Ecto neural progenitor cell (in vitro differentiated cells): ENCODE measurements at regions not wholly inside any gene's neighbourhood (a gene's known extent, or its start where the extent isn't known, plus 50 kb on each side); places are given as distances from the start of the nearest gene placed in this dataset.

Experiments
- DNase-seq: peaks from one replicate; pipeline ENCODE4 v3.0.0-alpha.2; 2018; ENCODE audit warnings: low spot score

DNA sequence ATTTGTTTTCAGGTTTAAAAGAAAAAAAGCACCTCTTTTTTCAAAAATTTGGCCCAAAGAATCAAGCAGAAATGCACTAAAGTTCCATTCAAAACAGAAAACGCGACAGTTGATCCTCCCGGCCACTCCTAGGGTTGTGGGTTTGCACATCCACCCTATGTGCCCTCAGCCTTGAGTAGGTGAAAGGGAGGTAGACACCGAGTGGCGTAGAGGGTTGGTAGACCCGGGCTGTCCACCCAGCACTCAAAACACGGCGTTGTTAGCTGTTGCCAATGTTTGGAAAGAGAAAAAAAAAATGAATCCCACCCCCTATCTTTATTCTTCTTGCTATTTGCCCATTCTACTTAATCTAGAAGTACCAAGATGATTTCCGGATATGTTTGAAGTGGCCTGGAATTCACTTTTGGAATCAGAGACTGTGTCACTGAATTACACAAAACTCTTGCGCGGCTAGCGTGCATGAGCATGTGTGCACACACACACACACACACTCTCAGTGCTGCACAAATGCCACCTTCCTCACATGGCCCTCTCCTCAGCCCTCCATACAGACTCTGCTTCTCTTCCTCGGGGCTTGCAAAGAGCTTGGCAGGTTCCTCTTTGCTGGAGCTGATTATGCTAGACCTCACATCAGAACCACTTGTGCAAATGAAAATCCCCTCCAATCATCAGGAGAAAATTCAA is 110.2 kb upstream of the HAND1 start:
- DNase-seq = no peak

DNA sequence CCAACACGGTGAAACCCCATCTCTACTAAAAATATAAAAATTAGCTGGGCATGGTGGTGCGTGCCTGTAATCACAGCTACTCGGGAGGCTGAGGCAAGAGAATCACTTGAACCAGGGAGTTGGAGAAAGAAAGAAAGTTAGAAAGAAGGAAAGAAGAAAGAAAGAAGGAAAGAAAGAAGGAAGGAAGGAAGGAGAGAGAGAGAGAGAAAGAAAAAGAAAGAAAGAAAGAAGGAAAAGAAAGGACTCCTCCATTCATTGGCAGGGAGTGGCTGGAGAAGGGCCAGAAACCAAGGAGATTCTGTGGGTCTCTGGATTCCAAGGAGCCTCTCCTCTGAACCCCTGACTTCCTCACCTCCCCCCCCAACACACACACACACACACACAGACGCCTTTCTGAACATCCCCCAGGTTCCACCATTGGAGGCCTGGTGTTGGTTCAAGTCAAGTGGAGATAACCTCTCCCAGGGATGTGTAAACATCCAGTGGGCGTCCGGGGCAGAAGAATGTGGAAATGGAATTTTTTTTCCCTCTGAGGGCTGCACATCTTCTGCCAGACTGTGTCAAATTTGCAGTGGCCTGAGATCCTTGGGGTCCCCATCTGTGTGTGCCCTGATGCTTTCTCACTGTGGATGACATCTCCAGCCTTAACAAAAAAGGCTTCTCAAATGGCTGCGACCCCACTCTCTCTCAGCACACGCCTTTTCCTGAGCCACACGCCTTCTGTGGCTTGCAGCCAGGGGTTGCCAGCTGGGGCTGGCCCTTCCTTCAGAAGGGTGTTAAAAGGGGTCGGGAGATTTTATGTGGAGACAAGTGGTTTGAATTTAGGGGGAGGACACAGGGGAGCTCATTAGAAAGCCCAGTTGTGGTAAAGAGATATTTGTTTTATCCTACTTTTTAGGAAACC is 109.3 kb upstream of the HAND1 start:
- no peak for DNase-seq

DNA sequence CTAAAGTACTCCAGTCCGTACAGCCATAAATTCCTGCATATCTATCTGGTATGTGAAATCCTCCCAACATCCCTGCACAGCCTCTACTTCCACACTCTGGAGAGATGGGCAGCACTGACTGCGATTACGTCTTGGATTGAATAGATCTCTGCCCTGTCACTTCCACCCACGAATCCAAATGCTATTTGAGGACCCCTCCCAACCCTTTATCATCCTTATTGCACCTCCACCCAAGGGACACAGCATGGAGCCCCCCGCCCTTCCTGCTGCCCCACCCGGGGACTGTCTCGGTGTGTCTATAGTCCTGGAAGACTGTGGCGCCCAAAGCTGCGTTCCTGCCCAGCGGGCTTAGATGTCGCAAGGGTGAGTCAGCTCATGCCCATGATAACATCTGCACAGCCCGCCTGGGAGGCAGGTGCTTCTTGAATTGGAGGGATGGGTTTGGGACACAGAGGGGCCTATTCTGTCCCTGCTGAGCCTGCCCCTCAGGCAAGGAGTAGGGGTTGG is 105.7 kb upstream of the HAND1 start:
- DNase-seq = no peak

DNA sequence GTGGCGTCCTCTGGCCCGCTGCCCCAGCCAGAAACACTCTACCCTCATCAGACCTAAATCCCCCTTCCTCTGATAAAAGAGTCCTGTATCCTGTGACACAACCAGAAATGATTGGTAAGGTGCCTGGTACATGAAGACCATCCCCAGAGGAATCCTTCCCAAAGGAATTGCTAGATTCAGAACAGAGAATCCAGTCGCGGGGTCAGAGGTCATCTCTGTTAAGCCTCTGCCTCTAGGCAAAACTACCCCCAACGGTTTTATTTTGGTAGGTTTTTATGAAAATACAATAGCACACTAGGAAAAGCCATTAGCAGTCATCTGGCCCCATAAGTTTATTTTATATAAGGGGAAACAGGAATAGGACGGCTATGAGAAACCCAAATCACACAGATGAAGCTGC is 102.4 kb upstream of the HAND1 start:
- DNase-seq = no peak

DNA sequence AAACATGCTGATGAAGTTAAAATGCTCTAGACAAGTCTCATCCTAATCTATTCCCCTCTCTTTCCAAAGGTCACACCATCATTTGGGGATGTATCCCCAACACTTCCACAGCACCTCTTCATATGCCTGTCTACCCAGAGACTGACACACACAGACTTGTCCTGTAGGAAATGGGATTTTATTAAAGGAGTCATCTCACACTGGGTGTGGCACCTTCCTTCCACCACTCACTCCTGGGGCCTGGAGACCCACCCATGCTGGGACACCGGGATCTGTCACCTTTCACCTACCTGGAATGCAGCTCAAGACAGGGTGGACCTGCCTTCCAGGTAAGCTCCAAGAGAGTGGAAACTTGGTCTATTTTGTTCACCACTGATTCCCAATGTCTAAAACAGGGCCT is 99.4 kb upstream of the HAND1 start:
- no peak for DNase-seq

DNA sequence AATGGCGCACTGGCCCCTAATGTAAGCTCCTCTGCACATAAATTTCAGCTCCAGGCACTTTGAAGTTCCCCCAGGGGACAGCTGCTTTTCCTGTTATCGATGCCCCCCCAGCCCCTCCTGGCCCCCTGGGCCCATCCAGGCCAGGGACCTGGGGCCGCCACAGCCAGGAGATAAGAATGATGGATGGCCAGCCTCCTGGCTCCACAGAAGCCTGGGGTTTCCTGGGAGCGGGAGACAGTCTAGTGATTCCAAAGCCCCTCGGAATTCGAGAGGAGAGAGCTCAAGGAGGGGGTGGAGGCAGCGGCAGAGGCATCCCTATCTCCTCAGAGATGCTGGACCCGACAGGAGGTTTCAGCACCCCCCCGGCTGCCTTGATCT is 98.4 kb upstream of the HAND1 start:
- no peak for DNase-seq

DNA sequence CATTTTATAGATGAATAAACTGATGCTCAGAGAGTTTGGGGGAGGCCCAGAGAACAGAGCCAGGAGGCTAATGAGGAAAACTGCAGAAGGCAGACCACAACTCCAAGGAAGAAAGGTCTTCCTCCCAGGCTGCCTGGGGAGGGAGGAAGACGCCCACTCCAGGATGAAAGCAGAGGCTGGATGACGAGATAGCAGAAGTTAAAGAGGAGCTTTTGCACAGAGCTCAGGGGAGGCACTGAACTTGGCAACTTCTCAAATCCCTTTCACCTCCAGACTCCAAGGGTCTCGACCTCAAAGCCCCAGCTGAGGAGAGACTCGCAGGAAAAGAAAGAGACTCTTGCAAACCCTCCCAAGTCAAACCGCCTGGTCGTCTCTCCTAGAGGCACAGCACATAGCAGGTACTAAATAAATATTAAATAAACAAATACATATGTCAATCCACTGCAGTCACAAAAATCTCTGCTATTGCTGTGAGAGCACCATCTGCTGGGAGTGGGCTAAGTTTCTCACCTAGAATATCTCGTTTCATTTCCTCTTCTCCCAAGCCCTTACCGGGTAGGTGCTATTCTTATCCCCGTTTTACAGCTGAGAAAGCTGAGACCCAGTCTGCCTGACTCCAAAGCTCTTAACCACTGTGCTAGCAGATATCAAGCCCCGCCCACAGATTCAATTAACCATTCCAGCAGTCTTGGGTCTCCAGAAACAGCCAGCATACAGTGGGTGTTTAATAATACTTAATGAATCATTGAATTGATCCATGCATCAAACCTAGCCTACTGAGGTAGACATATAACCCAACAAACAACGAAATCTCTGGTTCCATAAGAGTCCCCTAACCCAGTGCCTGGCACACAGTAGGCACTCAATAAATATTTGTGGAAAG is 97.8 kb upstream of the HAND1 start:
- no peak for DNase-seq

DNA sequence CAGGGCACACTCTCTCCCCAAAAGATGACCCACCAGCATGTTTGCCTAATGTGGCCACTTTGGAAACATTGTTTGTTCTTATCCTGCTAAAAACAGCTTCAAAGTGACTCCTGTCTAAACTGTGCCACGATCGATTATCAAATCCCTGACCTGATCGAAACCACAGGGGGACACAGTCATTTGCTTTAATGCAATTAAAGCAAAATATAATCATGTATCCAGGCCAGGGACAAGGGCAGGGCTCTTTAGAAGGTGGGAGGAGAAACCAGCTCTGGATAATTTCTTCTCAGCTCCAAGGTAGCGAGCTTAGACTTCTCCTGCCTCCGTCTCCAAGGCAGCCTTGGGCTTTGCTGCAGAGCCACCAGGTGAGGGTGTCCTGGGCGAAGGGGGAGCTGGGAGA is 95.0 kb upstream of the HAND1 start:
- no peak for DNase-seq

DNA sequence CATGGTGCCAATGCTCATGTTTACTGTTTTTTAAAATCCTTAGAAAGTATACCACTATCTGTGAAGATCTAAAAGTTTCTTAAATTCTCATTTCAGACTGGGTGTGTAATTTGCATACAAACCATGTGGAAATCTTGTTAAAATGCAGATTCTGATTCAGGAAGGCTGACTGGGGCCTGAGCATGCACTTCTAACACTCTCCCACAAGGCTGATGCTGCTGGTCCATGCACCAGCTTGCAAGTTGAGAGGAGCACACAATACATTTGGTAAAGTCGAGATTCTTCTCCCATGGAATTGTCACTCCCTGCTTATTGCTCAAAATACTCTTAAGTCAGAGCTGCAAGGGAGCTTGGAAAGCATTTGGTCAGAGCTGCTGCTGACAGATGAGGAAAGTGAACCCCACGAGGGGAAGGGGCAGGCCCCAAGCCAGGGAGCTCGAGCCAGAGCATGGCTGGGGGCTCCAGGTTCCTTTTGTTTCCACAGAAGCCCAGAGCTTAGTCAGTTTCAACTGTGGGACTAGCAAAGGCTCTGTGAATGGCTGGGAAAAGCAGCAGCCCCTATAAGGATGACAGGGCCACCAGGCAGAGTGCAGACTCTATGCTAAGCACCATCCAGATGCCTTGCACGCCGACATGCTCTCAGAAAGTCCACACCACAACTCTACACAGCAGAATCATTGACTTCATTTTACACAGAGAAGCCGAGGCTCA is 93.5 kb upstream of the HAND1 start:
- DNase-seq = no peak

DNA sequence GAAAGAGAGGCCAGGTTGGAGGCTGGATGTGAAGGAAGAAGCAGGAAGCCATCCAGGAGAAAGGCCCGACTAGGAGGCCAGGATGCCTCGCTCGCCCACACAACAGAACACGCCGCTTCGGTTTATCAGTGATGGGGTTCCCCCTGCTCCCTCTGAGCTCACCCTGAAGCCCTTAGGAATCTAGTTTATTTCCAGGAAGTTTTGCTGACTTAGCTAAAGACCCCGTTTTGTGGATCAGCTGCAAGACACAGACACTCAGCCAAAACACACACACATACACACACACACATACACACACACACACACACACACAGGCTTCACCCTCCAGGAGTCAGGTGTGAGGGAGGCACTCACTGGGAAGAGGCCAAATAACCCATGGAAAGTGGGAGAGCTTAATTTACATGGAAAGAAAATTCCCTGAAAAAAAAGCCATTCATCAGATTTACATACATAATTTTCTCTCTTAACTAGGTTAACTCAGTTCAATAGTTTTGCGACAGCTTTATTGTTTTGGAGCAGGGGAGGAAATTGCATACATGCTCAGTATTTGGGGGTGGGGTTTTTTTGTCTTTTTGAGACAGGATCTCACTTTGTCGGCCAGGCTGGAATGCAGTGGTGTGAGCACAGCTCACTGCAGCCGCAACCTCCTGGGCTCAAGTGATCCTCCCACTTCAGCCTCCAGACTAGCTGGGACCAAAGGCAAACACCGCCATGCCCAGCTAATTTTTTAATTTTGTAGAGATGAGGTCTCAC is 92.7 kb upstream of the HAND1 start:
- DNase-seq = no peak

DNA sequence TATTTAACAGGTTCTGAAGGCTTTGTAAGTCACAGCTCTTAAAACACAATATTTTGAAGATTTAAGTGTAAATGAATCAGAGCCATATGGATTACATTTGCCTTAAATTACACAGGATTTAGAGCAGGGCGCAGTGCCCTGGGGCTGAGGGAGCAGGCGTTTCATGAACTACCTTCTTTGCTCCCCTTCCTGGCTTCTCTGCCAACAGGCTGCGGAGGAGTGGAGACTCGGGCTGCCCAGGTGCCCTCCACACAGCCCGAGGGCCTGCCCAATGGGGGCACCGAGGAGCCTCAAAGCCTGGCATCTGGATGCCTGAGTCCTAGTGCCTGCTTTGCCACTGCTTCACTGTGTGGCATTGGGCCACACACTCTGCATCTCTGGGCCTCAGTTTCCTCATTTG is 90.6 kb upstream of the HAND1 start:
- DNase-seq = no peak

DNA sequence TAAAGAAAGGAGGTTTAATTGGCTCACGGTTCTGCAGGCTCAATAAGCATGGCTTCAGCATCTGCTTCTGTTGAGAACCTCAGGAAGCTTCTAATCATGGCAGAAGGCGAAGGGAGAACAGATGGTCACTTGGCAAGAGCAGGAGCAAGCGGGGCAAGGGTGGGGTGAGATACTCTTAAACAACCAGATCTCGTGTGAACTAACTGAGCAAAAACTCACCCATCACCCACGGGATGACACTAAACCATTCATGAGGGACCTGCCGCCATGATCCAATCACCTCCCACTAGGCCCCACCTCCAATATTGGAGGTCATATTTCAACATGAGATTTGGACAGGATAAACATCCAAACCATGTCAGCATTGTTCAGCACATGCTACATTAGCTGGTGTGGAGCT is 89.1 kb upstream of the HAND1 start:
- no peak for DNase-seq

DNA sequence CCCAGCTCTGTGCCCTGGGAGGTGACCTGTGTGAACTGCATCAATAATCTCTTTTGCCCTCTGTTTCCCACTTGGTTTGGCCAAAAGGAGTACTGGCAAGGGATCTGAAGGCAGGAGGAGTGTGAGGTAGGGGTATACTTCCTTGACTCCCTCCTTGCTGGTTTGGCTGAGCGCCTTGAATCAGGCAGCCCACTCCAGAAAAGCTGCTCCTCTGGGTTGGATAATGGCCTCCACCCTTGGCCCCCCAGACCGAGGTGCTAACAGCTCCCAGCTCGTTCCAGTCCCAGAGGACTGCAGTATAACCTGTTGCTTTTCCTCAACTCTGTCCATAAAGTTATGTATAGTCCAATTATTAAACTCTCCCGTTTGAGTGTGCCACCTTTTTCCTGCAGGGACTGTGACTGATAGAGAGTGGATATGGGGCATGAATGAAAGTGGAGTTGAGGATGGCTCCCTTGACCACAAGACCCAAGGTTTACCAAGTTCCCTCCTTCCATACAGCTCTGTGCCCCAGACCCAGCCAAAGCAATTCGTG is 88.2 kb upstream of the HAND1 start:
- DNase-seq = no peak

DNA sequence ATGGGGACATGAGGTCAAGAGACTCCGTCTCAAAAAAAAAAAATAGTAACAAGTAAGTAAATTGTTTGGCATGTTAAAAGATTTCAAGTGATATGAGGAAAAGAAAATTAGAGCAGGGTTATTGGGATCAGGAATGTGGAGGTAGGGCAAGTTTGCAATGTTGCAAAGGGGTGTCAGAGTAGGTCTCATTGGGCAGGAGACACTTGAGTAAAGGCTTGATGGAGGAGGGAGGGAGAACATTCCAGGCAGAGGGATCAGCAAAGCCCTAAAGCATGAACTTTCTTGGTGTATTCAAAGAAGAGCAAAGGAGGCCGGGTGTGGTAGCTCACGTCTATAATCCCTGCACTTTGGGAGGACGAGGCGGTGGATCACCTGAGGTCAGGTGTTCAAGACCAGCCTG is 87.1 kb upstream of the HAND1 start:
- DNase-seq = no peak

DNA sequence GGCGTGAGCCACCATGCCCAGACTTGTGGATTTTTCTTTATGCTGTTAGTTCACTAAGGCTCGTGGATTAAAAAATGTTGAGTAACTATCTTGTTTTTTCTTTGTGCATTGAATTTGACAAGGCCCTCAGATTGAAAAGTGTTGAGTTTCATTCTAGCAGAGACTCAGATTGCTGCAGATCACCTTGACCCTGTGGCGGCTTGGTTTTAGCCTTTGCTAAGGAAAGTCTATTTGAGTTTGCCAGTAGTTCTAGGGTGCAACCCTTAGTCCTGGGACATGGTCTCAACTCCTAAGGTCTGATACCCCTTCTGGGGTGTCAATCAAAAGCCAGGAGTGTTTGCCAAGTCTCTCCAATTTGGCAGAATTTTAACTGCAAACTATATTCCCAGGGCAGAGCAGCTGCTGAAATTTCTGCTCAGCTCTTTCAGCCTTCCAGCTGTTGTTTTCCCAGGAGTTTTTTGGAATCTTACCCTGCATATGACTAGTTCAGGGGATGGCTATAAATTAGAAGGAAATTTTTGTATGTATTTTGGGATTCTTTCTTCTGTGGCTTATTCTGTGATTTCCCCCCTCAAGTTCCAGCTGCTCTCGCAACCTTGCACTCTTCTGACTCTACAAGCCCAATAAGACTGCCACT is 84.3 kb upstream of the HAND1 start:
- DNase-seq = no peak

DNA sequence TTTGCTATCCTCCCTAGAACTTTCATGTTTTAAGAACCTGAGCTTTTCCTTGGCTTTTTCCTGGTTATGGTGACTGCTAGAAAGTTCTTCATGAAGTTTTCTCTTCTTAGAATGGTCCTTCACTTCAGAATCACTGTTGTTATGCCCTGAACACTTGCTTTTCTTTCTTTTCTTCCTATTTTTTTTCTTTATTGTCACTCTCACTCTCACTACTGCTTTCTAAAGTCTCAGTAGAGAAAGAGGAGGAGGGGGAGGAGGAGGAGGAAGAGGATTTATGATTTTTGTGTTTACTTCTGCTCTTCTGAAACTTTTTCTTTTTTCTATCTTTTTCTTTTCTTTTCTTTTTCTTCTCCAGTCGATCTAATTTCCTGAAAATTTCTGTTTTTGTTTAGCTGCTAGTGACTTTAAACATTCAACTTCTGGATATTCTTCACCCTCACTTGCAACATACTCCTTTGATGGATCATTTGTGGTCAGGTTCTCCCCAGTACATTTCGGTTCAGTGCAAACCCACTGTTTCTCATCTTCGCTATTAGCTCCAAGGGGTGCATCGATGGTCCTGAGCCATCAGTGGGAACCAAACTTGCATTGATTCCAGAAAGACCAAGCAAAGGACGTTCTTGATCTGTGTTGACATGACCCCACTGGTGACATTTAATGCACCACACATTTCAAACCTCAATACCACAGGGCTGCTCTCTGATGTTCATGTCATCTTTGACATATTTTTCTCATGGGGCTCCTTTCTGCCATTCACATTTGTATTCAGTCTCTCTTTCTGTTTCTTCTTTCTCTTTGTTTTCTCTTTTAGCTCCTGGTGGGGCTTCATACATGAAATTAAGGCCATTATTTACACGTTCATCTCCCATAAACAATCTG is 81.6 kb upstream of the HAND1 start:
- no peak for DNase-seq

DNA sequence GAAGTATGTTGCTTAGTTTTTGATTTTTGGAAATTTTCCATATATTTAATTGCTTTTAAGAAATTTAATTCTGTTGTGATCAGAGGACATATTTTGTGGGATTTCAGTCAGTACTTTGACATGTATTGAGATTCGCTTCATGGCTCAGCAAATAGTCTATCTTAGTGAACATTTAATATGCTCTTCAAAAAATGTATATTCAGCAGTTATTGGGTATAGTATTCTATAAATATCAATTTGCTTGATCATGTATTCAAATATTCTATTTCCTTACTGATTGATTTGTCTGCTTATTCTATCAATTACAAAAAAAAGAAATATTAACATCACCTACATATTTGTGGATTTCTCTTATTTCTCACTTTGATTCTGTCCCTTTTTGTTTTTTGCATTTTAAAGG is 79.5 kb upstream of the HAND1 start:
- no peak for DNase-seq

DNA sequence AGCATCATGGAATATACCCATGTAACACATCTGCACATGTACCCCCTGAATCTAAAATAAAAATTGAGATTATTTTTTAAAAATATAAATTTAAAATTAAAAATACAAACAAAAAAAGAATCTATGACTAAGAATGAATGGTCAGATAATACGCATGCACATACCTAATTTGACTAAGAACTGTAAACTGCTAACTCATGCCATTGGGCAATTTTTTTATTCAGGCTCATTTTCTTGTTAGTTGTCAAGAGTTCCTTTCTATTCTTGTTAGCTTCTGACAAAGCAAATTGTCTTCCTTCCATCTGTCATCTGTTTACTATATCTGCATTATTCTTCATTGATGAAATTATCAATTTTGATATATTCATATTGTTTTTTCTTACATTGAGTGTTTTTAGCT is 69.5 kb upstream of the HAND1 start:
- DNase-seq = no peak

DNA sequence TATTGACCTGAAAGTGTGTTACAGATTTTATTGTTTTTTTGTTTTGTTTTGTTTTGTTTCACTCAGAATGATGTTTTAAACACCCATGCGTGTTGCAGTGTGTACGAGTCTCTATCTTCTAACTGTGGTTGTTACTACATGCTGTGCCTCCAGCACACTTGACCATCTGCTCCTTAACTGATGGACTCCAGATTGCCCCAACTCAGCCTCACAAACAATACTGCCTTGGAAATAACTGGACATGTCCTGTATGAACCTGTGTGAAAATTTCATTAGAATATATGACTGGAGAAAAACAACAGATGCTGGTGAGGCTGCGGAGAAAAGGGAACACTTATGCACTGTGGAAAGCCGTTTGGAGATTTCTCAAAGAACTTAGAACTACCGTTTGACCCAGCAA is 68.7 kb upstream of the HAND1 start:
- no peak for DNase-seq
